Hepatocyte (in vitro differentiated cells): ENCODE measurements at regions not wholly inside any gene's neighbourhood (a gene's known extent, or its start where the extent isn't known, plus 50 kb on each side); places are given as distances from the start of the nearest gene placed in this dataset.

Experiments used
- DNase-seq: peaks from one replicate; pipeline ENCODE4 v3.0.0-alpha.2; 2016; ENCODE audit warnings: low spot score
- H2AFZ ChIP-seq: fragments of 200-600 bp; sonication (generic); 2 replicates; pipeline ENCODE4 v1.6.0; 2016; ENCODE audit warnings: antibody characterized with exemption, mild to moderate bottlenecking
- H3K27ac ChIP-seq: fragments of 200-600 bp; sonication (generic); 2 replicates; pipeline ENCODE4 v1.5.1; 2016; ENCODE audit warnings: mild to moderate bottlenecking
- H3K27me3 ChIP-seq: fragments of 200-600 bp; sonication (generic); 2 replicates; pipeline ENCODE4 v1.6.1; 2016
- H3K36me3 ChIP-seq: fragments of 200-600 bp; sonication (generic); replicated peaks from 2 replicates; pipeline ENCODE4 v1.5.1; 2016; ENCODE audit warnings: low read depth; ENCODE audit not compliant: insufficient read depth
- H3K4me1 ChIP-seq: fragments of 200-600 bp; sonication (generic); 2 replicates; pipeline ENCODE4 v1.5.1; 2016; ENCODE audit warnings: mild to moderate bottlenecking, moderate library complexity; ENCODE audit not compliant: insufficient read depth
- H3K4me2 ChIP-seq: fragments of 200-600 bp; sonication (generic); 2 replicates; pipeline ENCODE4 v1.6.0; 2016
- H3K4me3 ChIP-seq: fragments of 200-600 bp; sonication (generic); 2 replicates; pipeline ENCODE4 v1.5.1; 2016; ENCODE audit warnings: mild to moderate bottlenecking
- H3K79me2 ChIP-seq: fragments of 200-600 bp; sonication (generic); 2 replicates; pipeline ENCODE4 v1.6.0; 2017; ENCODE audit warnings: mild to moderate bottlenecking
- H3K9me2 ChIP-seq: fragments of 200-600 bp; sonication (generic); replicated peaks from 2 replicates; pipeline ENCODE4 v1.6.0; 2017; ENCODE audit warnings: mild to moderate bottlenecking; ENCODE audit not compliant: insufficient read depth
- H3K9me3 ChIP-seq: fragments of 200-600 bp; sonication (generic); 2 replicates; pipeline ENCODE4 v1.5.1; 2016; ENCODE audit warnings: low read depth, mild to moderate bottlenecking
- H4K20me1 ChIP-seq: fragments of 200-600 bp; sonication (generic); 2 replicates; pipeline ENCODE4 v1.6.0; 2016; ENCODE audit warnings: mild to moderate bottlenecking; ENCODE audit not compliant: insufficient read depth, poor library complexity, severe bottlenecking
- EZH2 ChIP-seq: fragments of 200-600 bp; sonication (generic); IDR thresholded peaks from 2 replicates; pipeline ENCODE4 v1.6.1; 2016; ENCODE audit warnings: antibody characterized with exemption, mild to moderate bottlenecking, borderline replicate concordance
- EZH2phosphoT487 ChIP-seq: fragments of 200-600 bp; sonication (generic); IDR thresholded peaks from one replicate; pipeline ENCODE4 v1.6.1; 2018; ENCODE audit warnings: antibody characterized with exemption, mild to moderate bottlenecking, low read depth, moderate library complexity; ENCODE audit not compliant: unreplicated experiment, severe bottlenecking
- WGBS: methylation state at CpG from one replicate; pipeline ENCODE4 v1.1.6; 2016; ENCODE audit warnings: low lambda C conversion rate; ENCODE audit errors: missing lambda C conversion rate; 5-methylcytosine and 5-hydroxymethylcytosine counted together
- TF ChIP-seq, protein P1 (sequence below): fragments of 200-600 bp; sonication (generic); IDR thresholded peaks from 2 replicates; pipeline ENCODE4 v1.5.1; 2016; ENCODE audit warnings: antibody characterized with exemption, mild to moderate bottlenecking; ENCODE audit not compliant: poor library complexity

GRCh38 chr5:138649316-138649720 lies 74.1 kb upstream of the HSPA9 start:
- Histone ChIP-seq H3K36me3 (no peaks in the 10 kb centered on the region), H3K4me2 (no peak overlapping the region), H3K4me3 (no peak overlapping the region), H3K4me1 (peaks cover 17% of the 10 kb centered on the region), H3K27me3 (no peaks in the 10 kb centered on the region), H3K9me2 (no peaks in the 10 kb centered on the region), H3K79me2 (no peaks in the 10 kb centered on the region), H4K20me1 (no peaks in the 10 kb centered on the region), H2AFZ (no peak overlapping the region), H3K27ac (no peak overlapping the region), H3K9me3 (no peaks in the 10 kb centered on the region)
- TF ChIP-seq EZH2 (no peak), EZH2phosphoT487 (no peak)
- TF ChIP-seq, protein P1, sequence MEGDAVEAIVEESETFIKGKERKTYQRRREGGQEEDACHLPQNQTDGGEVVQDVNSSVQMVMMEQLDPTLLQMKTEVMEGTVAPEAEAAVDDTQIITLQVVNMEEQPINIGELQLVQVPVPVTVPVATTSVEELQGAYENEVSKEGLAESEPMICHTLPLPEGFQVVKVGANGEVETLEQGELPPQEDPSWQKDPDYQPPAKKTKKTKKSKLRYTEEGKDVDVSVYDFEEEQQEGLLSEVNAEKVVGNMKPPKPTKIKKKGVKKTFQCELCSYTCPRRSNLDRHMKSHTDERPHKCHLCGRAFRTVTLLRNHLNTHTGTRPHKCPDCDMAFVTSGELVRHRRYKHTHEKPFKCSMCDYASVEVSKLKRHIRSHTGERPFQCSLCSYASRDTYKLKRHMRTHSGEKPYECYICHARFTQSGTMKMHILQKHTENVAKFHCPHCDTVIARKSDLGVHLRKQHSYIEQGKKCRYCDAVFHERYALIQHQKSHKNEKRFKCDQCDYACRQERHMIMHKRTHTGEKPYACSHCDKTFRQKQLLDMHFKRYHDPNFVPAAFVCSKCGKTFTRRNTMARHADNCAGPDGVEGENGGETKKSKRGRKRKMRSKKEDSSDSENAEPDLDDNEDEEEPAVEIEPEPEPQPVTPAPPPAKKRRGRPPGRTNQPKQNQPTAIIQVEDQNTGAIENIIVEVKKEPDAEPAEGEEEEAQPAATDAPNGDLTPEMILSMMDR, result no peak
- no peak for DNase-seq
- 60% methylated on average over 9 of the region's 9 CpGs for WGBS

DNA sequence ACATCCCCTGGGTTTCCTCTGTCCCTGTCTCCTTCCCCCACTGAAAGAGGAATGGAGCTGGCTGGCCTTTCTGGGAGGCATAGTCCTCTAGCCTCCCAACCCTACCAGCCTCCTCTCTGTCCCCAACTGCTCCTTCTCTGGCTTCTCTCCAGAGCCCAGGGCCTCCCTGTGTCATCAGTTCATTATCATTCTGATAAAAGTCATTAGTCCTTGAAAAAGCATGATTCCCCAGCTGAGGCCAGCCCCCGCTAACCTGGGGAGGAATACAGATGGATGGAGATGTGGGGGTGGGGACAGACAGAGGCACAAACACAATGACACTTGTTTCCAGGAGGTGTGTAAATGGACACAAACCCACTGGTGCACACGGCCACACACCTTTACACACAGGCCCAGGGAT lies 73.6 kb upstream of the HSPA9 start:
- 95% methylated on average over 2 of the region's 2 CpGs for WGBS
- Histone ChIP-seq H3K4me2 (no peak overlapping the region), H3K79me2 (no peaks in the 10 kb centered on the region), H3K9me2 (no peaks in the 10 kb centered on the region), H3K27me3 (no peaks in the 10 kb centered on the region), H2AFZ (no peak overlapping the region), H3K9me3 (no peaks in the 10 kb centered on the region), H3K36me3 (no peaks in the 10 kb centered on the region), H3K27ac (no peak overlapping the region), H4K20me1 (no peaks in the 10 kb centered on the region), H3K4me1 (peaks cover 17% of the 10 kb centered on the region), H3K4me3 (no peak overlapping the region)
- TF ChIP-seq EZH2 (no peak), EZH2phosphoT487 (no peak)
- TF ChIP-seq, protein P1, result no peak
- no peak for DNase-seq

- 76% methylated on average over 5 of the region's 5 CpGs for WGBS
- no peaks in the 10 kb centered on the region for H3K9me3 ChIP-seq
- TF ChIP-seq EZH2 (no peak), EZH2phosphoT487 (no peak)
- TF ChIP-seq, protein P1, result no peak
- no peaks in the 10 kb centered on the region for H4K20me1 ChIP-seq
- H3K27me3 ChIP-seq, result no peaks in the 10 kb centered on the region
- DNase-seq, result no peak
- no peaks in the 10 kb centered on the region for H3K36me3 ChIP-seq
- no peak overlapping the region for H3K27ac ChIP-seq
- H3K4me3 ChIP-seq, result no peak overlapping the region
- no peak overlapping the region for H2AFZ ChIP-seq
- no peaks in the 10 kb centered on the region for H3K79me2 ChIP-seq
- H3K4me2 ChIP-seq, result no peak overlapping the region
- H3K9me2 ChIP-seq, result no peaks in the 10 kb centered on the region
- peaks cover 17% of the 10 kb centered on the region for H3K4me1 ChIP-seq
Measured at GRCh38 chr5:138647794-138648410, 72.7 kb upstream of the HSPA9 start.
